GM18867 (cell line): ENCODE measurements at regions not wholly inside any gene's neighbourhood (a gene's known extent, or its start where the extent isn't known, plus 50 kb on each side); places are given as distances from the start of the nearest gene placed in this dataset.

Experiments
- ATAC-seq: cut with Tn5 transposase; IDR thresholded peaks from one replicate; pipeline ENCODE4 v1.9.1; 2021; ENCODE audit warnings: mild to moderate bottlenecking, moderate library complexity; ENCODE audit not compliant: unreplicated experiment

- ATAC-seq, result no peak
These were observed 79.1 kb upstream of the SDK2 start for GRCh38 chr17:73723317-73723716.

GRCh38 chr17:73724341-73724740, 80.1 kb upstream of the SDK2 start:
- no peak for ATAC-seq

- no peak for ATAC-seq
These were observed 80.7 kb upstream of the SDK2 start for GRCh38 chr17:73724990-73725389.

GRCh38 chr17:73725794-73726515, 81.7 kb upstream of the SDK2 start:
- ATAC-seq, result no peak

GRCh38 chr17:73727941-73728340, 83.7 kb upstream of the SDK2 start:
- ATAC-seq, result no peak

- no peak for ATAC-seq
These were observed 84.9 kb upstream of the SDK2 start for GRCh38 chr17:73729101-73729500.

GRCh38 chr17:73731733-73732132, 87.5 kb upstream of the SDK2 start:
- no peak for ATAC-seq

- no peak for ATAC-seq
These were observed 89.3 kb upstream of the SDK2 start for GRCh38 chr17:73733517-73733916.

- no peak for ATAC-seq
These were observed 91.0 kb upstream of the SDK2 start for GRCh38 chr17:73735245-73735644.

- ATAC-seq, result no peak
These were observed 94.7 kb upstream of the SDK2 start for GRCh38 chr17:73738751-73739575.

GRCh38 chr17:73740370-73740769, 96.1 kb upstream of the SDK2 start:
- no peak for ATAC-seq

GRCh38 chr17:73742948-73743381, 98.7 kb upstream of the SDK2 start:
- ATAC-seq, result no peak

GRCh38 chr17:73743518-73744201, 99.4 kb upstream of the SDK2 start:
- no peak for ATAC-seq

- ATAC-seq, result no peak
These were observed 100.2 kb upstream of the SDK2 start for GRCh38 chr17:73744411-73744810.

GRCh38 chr17:73746314-73747073, 102.2 kb upstream of the SDK2 start:
- no peak for ATAC-seq

- ATAC-seq, result no peak
These were observed 103.2 kb upstream of the SDK2 start for GRCh38 chr17:73747221-73748002.

GRCh38 chr17:73748508-73748907, 104.3 kb upstream of the SDK2 start:
- no peak for ATAC-seq

- no peak for ATAC-seq
These were observed 105.1 kb upstream of the SDK2 start for GRCh38 chr17:73749337-73749823.

GRCh38 chr17:73749928-73750605, 105.8 kb upstream of the SDK2 start:
- ATAC-seq, result no peak
